GM18873 (cell line): ENCODE measurements at regions not wholly inside any gene's neighbourhood (a gene's known extent, or its start where the extent isn't known, plus 50 kb on each side); places are given as distances from the start of the nearest gene placed in this dataset.
"Not testable (repeated sequence)": the region's sequence is repeated elsewhere in the genome, so short reads cannot be mapped to it uniquely, and the experiment has no call there.

Experiments
- ATAC-seq: cut with Tn5 transposase; IDR thresholded peaks from one replicate; pipeline ENCODE4 v1.9.1; 2021; ENCODE audit warnings: mild to moderate bottlenecking, moderate library complexity, moderate number of reproducible peaks; ENCODE audit not compliant: unreplicated experiment, low FRiP score

GRCh38 chrX:774536-774935 is 143.9 kb downstream of the SHOX start:
- ATAC-seq: no peak

DNA sequence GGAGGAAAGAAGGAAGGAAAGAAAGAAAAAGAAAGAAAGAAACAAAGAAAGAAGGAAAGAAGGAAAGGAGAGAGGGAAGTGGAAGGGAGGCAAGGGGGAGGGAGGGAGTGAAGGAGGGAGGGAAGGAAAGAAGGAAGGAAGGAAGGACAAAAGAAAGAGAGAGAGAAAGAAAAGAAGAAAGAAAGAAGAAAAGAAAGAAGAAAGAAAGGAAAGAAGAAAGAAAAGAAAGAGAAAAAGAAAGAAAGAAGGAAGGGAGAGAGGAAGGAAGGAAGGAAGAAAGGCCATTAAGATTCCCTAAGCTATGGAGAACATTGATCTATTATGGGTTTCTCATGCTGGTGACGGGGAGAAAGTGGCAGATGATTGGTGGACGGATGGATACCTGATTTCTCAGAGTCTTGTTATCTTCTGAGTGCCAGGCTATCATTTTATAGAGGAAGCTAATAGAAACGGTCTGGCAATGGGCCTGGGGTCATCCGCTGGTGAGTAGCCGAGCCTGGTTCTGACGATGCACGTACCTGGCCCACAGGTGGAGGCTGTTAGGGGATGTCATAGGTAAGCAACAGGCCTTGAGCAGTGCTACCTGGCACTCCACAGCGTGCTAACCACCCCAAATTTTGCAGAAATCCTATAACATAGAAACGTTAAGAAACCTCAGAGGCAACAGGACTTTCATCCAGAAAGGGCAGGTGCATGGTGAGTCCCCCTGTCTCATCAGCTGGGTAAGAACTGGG is 142.9 kb downstream of the SHOX start:
- no peak for ATAC-seq

GRCh38 chrX:771536-771935 is 140.9 kb downstream of the SHOX start:
- no peak for ATAC-seq

DNA sequence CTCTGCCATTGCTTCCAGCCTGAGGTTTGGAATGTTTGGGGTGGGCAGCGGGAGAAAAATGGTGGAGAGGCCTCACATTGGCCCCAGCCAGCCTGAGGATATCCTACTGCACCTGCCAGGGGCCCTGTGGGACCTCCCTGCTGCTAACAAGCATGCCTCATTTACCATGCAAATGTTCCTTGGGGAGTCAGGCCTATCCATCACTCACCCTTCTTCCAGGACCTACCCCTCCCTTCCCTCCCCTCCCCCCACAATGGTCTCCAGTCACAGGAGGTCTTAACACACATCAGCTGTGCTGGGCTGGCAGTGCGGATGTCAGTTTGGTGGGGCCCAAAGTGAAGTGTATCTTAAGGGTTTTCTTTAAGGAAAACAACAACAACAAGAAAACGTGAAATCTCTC is 139.2 kb downstream of the SHOX start:
- ATAC-seq: no peak

- ATAC-seq: no peak
Observed at GRCh38 chrX:768596-768995, 138.0 kb downstream of the SHOX start.

DNA sequence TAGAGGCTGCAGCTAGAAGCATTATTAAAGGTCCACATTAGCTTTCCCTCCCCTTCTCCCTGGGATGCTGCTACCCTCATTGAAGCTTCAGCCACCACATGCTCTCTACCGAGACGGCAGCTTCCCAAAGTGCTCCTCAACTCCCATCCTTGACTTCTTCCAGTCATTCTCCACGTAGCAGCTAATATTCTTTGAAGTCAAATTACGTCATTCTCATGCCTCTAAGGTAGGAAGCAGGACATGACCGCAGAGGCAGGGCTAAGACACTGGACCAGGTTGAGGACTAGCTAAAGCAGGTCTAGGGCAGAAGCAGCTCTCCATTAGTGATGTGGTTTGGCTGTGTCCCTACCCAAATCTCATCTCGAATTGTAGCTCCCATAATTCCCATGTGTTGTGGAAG is 128.3 kb downstream of the SHOX start:
- ATAC-seq: no peak

GRCh38 chrX:750812-751211 is 120.2 kb downstream of the SHOX start:
- ATAC-seq: no peak

DNA sequence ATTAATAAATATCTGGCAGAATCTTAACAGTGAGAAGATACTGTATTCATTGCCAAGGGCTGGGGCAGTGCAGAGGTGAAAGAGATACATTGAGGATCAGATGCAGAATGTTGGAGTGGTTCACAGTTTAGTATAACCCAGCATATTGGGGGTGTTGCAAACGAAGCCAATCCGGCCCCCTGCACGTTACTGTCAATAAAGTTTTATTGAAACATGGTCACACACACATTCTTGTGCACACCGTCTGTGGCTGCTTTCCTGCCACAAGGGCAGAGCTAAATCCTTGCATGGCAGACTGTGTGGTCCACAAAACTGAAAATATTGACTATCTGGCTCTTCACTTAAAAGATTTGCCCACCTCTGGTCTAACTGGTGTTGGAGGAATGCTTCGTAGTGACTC is 119.7 kb downstream of the SHOX start:
- ATAC-seq: no peak

- ATAC-seq: no peak
Observed at GRCh38 chrX:747176-747575, 116.6 kb downstream of the SHOX start.

- ATAC-seq: no peak
Observed at GRCh38 chrX:739611-740010, 109.0 kb downstream of the SHOX start.

DNA sequence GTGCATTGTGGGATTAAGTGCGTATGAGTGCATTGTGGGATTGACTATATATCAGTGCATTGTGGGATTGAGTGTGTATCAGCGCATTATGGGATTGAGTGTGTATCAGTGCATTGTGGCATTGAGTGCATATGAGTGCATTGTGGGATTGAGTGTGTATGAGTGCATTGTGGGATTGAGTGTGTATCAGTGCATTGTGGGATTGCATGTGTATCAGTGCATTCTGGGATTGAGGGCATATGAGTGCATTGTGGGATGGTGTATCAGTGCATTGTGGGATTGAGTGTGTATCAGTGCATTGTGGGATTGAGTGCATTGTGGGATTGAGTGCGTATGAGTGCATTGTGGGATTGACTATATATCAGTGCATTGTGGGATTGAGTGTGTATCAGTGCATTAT is 106.4 kb downstream of the SHOX start:
- not testable (repeated sequence) for ATAC-seq

- ATAC-seq: no peak
Observed at GRCh38 chrX:734362-734761, 103.8 kb downstream of the SHOX start.

- no peak for ATAC-seq
Observed at GRCh38 chrX:733961-734360, 103.4 kb downstream of the SHOX start.

GRCh38 chrX:729583-730409 is 99.2 kb downstream of the SHOX start:
- no peak for ATAC-seq

- ATAC-seq: not testable (repeated sequence)
Observed at GRCh38 chrX:729101-729500, 98.5 kb downstream of the SHOX start.

GRCh38 chrX:728639-729038 is 98.0 kb downstream of the SHOX start:
- not testable (repeated sequence) for ATAC-seq

- no peak for ATAC-seq
Observed at GRCh38 chrX:727738-728621, 97.4 kb downstream of the SHOX start.

DNA sequence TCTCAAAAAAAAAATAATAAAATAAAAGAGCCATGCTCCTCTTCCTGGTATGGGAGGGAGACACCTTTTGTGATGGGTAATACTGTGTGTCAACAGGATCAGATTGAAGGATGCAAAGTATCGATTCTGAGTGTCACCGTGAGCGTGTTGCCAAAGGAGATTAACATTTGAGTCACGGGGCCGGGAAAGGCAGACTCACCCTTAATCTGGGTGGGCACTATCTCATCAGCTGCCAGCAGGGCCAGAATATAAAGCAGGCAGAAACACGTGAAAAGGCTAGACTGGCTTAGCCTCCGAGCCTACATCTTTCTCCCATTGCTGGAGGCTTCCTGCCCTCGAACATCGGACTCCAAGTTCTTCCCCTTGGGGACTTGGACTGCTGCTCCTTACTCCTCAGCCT is 95.4 kb downstream of the SHOX start:
- no peak for ATAC-seq

DNA sequence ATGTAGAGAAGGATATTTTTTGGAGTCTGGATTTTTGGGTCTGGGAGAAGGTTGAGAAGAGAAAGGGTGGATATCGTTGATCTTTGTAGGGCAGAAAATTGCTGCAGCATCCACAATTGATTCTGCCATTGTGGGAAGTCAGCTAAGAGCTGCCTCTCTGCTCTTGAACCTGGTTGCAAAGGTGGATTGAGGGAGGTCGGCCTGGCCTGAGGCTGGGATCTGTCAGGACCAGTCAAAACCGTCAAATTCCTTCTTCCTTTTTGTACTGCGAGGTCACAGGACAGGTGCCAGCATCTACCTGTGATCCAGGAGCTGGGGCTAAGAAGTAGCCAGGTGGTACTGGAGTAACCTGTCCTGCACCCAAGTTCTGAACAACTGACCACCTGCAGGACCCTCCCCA is 93.7 kb downstream of the SHOX start:
- ATAC-seq: no peak

- ATAC-seq: no peak
Observed at GRCh38 chrX:723781-724180, 93.2 kb downstream of the SHOX start.

DNA sequence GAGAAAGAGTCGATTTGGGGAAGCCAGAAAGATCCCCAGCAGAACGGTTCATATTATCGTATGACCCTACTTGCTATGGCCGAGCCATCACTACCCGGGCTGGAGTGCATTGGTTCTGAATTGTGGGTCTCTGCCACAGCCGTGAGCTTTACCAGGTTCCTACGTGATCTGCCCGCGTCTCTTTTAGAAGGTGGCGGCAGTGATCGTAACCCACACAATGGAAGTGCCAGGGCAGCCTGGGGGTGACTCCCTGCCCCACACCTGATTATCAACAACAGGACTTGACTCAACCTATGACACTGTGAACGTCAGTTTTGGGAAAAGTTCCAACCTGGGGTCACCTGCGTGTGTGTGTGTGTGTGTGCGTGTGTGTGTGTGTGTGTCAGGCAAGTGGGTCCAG is 90.8 kb downstream of the SHOX start:
- no peak for ATAC-seq
